HCT116 (cell line): ENCODE measurements at regions not wholly inside any gene's neighbourhood (a gene's known extent, or its start where the extent isn't known, plus 50 kb on each side); places are given as distances from the start of the nearest gene placed in this dataset.

ENCODE experiments used
- ATAC-seq: fragments of 200-7000 bp; cut with Tn5 transposase; 2 replicates; pipeline ENCODE4 v1.9.1; 2020; ENCODE audit warnings: mild to moderate bottlenecking, moderate library complexity
- BruUV-seq: library from RNA; stranded (reverse); fragments of 400-500 nt; replicated peaks from 2 replicates; lab custom pipeline; 2021; lab: Mats Ljungman, UMichigan
- CTCF ChIA-PET: fragments of 300-600 bp; sonication (Branson Sonifier 250); formaldehyde crosslinking; loops from one replicate; lab custom pipeline; 2021; ENCODE audit warnings: antibody characterized with exemption; lab: Charles Lee
- POLR2A ChIA-PET: fragments of 300-600, 350-600 bp; sonication (Branson Sonifier 250); formaldehyde crosslinking; loops from one replicate; lab custom pipeline; 2021; ENCODE audit warnings: antibody characterized with exemption; lab: Charles Lee
- RAD21 ChIA-PET, 2 experiments: fragments of 300-600 bp; sonication (Branson Sonifier 250); formaldehyde crosslinking; loops; one replicate each; lab custom pipeline; 2023; ENCODE audit warnings: low total read pairs in 2 of 2; ENCODE audit not compliant: uncharacterized antibody in 2 of 2, unreplicated experiment in 2 of 2, low non-redundant PET in 1 of 2; lab: Charles Lee
- DNase-seq: peaks from one replicate; pipeline ENCODE4 v3.0.0-alpha.2; 2010; ENCODE audit warnings: low read depth, low spot score
- H2AFZ ChIP-seq: fragments of 200-600 bp; shearing (Covaris generic), sonication (generic); 2 replicates; pipeline ENCODE4 v1.6.1; 2017; ENCODE audit warnings: low read depth, mixed run types, mixed read lengths, antibody characterized with exemption, low read length; ENCODE audit not compliant: poor library complexity, severe bottlenecking
- H3K27ac ChIP-seq: 2 replicates; pipeline ENCODE4 v1.5.1; 2012; ENCODE audit warnings: low read depth, low read length
- H3K27me3 ChIP-seq: fragments of 200-600 bp; sonication (generic); 2 replicates; pipeline ENCODE4 v1.6.1; 2016; ENCODE audit warnings: mixed run types, low read length, mixed read lengths; ENCODE audit not compliant: insufficient read depth
- H3K36me3 ChIP-seq, 2 experiments: fragments of 200-500 bp in 1 of 2; fragments of 200-600 bp in 1 of 2; sonication (Bioruptor generic) in 1 of 2; sonication (generic) in 1 of 2; 2 replicates each; pipeline versions ENCODE4 v1.5.1 to v1.6.1; 2014 to 2016; ENCODE audit warnings: low read length in 2 of 2, inconsistent platforms in 1 of 2, mixed read lengths in 1 of 2, mixed run types in 1 of 2; ENCODE audit not compliant: insufficient read depth in 2 of 2, control insufficient read depth in 1 of 2
- H3K4me1 ChIP-seq, 2 experiments: fragments of 200-600 bp in 1 of 2; sonication (generic) in 1 of 2; 2 replicates each; pipeline versions ENCODE4 v1.5.1 to v1.6.1; 2012 to 2017; ENCODE audit warnings: low read length in 2 of 2, inconsistent platforms in 1 of 2, mild to moderate bottlenecking in 1 of 2, mixed read lengths in 1 of 2, mixed run types in 1 of 2, moderate library complexity in 1 of 2; ENCODE audit not compliant: insufficient read depth in 2 of 2, control insufficient read depth in 1 of 2
- H3K4me2 ChIP-seq: fragments of 200-600 bp; sonication (generic); 2 replicates; pipeline ENCODE4 v1.6.1; 2017; ENCODE audit warnings: mixed run types, low read length, mixed read lengths
- H3K4me3 ChIP-seq, 2 experiments: fragments of 200-600 bp in 1 of 2; sonication (generic) in 1 of 2; replicated peaks in 1 of 2; 2 replicates each; pipeline ENCODE4 v1.5.1; 2011 to 2016; ENCODE audit warnings: low read length in 2 of 2, control low read depth in 1 of 2, low read depth in 1 of 2, mild to moderate bottlenecking in 1 of 2, mixed read lengths in 1 of 2, mixed run types in 1 of 2
- H3K79me2 ChIP-seq: fragments of 200-600 bp; sonication (generic); 2 replicates; pipeline ENCODE4 v1.6.1; 2017; ENCODE audit warnings: mild to moderate bottlenecking, mixed run types, low read length, moderate library complexity, mixed read lengths; ENCODE audit not compliant: insufficient read depth
- H3K9ac ChIP-seq: fragments of 200-600 bp; sonication (generic); 2 replicates; pipeline ENCODE4 v1.6.1; 2016; ENCODE audit warnings: low read length, mixed read lengths
- H3K9me2 ChIP-seq: fragments of 200-600 bp; sonication (generic), shearing (Covaris generic); 2 replicates; pipeline ENCODE4 v1.6.1; 2017; ENCODE audit warnings: mixed run types, mild to moderate bottlenecking, moderate library complexity; ENCODE audit not compliant: insufficient read depth
- H3K9me3 ChIP-seq, 2 experiments: fragments of 200-500 bp in 1 of 2; fragments of 200-600 bp in 1 of 2; sonication (Bioruptor generic) in 1 of 2; sonication (generic) in 1 of 2; 2 replicates each; pipeline ENCODE4 v1.6.1; 2014 to 2017; ENCODE audit warnings: low read length in 2 of 2, mixed read lengths in 2 of 2, inconsistent platforms in 1 of 2, low read depth in 1 of 2, mild to moderate bottlenecking in 1 of 2, mixed run types in 1 of 2, moderate library complexity in 1 of 2; ENCODE audit not compliant: control insufficient read depth in 1 of 2, insufficient read depth in 1 of 2
- H4K20me1 ChIP-seq: fragments of 200-600 bp; sonication (generic), shearing (Covaris generic); 2 replicates; pipeline ENCODE4 v1.6.1; 2017; ENCODE audit warnings: mixed run types, mild to moderate bottlenecking, moderate library complexity; ENCODE audit not compliant: insufficient read depth
- CTCF ChIP-seq, 3 experiments: fragments of 200-600 bp in 1 of 3; sonication (generic) in 1 of 3; IDR thresholded peaks in 2 of 3; conservative IDR thresholded peaks in 1 of 3; 2 replicates each; pipeline ENCODE4 v1.5.1; 2012 to 2017; ENCODE audit warnings: low read depth in 2 of 3, low read length in 2 of 3, antibody characterized with exemption in 1 of 3, borderline replicate concordance in 1 of 3, control low read depth in 1 of 3, mild to moderate bottlenecking in 1 of 3, mixed read lengths in 1 of 3, mixed run types in 1 of 3, moderate library complexity in 1 of 3; ENCODE audit not compliant: insufficient read depth in 1 of 3
- POLR2A ChIP-seq: IDR thresholded peaks from 2 replicates; pipeline ENCODE4 v1.7.0; 2011; ENCODE audit warnings: borderline replicate concordance; ENCODE audit not compliant: insufficient read depth, insufficient read length; ENCODE audit errors: extremely low read depth
- RAD21 ChIP-seq: IDR thresholded peaks from 2 replicates; pipeline ENCODE4 v1.6.1; 2012; ENCODE audit warnings: low read depth, mild to moderate bottlenecking
- SP1 ChIP-seq: IDR thresholded peaks from 2 replicates; pipeline ENCODE4 v1.6.1; 2012; ENCODE audit warnings: low read depth
- YY1 ChIP-seq: IDR thresholded peaks from 2 replicates; pipeline ENCODE4 v1.6.1; 2011; ENCODE audit warnings: low read length, low read depth, moderate library complexity, mild to moderate bottlenecking; ENCODE audit not compliant: insufficient replicate concordance; ENCODE audit errors: extremely low read depth
- ZNF274 ChIP-seq: fragments of 200-500 bp; sonication (Bioruptor generic); IDR thresholded peaks from 2 replicates; pipeline ENCODE4 v1.6.1; 2014; ENCODE audit warnings: mild to moderate bottlenecking, low read depth, low read length, inconsistent platforms
- intact Hi-C: fragments of 100-400 bp; cut with micrococcal nuclease; formaldehyde crosslinking; loops from 2 replicates; pipeline ENCODE4 v1.10.0; 2022
- TF ChIP-seq, protein P1 (sequence below): IDR thresholded peaks from 2 replicates; pipeline ENCODE4 v1.6.1; 2011; ENCODE audit warnings: mild to moderate bottlenecking, low read length, moderate library complexity; ENCODE audit not compliant: insufficient replicate concordance; ENCODE audit errors: extremely low read depth

- TF ChIP-seq, protein P1, sequence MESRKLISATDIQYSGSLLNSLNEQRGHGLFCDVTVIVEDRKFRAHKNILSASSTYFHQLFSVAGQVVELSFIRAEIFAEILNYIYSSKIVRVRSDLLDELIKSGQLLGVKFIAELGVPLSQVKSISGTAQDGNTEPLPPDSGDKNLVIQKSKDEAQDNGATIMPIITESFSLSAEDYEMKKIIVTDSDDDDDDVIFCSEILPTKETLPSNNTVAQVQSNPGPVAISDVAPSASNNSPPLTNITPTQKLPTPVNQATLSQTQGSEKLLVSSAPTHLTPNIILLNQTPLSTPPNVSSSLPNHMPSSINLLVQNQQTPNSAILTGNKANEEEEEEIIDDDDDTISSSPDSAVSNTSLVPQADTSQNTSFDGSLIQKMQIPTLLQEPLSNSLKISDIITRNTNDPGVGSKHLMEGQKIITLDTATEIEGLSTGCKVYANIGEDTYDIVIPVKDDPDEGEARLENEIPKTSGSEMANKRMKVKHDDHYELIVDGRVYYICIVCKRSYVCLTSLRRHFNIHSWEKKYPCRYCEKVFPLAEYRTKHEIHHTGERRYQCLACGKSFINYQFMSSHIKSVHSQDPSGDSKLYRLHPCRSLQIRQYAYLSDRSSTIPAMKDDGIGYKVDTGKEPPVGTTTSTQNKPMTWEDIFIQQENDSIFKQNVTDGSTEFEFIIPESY = no peak
- TF ChIP-seq, all 23 proteins: peak for 0
These were observed 1061.0 kb downstream of the NR2F1-AS1 start (continued) for GRCh38 chr5:92519811-92520632.

DNA sequence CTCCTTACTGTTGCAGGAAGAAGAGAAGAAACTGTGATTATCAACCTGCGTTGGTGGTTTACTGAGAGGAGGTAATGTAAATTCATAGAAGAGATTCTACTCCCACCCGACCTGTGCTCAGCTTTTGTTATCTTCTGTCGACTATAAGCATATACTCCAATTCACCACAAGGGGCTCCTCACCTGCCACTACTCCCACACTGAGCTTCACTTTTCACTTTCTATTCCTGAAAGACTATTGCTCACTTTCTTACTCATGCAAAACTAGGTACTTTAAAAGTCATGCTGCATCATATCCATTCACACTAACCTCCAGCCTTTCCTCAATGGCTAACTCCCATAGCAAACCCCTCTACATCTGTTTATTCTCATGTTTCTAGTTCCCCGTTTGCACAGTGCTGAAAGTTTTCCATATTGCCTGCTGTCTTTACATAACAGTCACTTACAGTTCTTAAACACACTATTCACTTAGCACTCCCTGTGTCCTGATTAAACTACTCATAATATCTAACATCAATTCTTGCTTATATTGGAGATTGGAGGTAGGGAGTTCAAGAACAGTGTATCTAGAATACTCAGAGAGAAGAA, 1062.6 kb downstream of the NR2F1-AS1 start:
- POLR2A ChIA-PET = no interaction called here
- no peaks in the 10 kb centered on the region for H3K36me3 ChIP-seq
- intact Hi-C loops = no loop called here
- no peaks in the 10 kb centered on the region for H3K79me2 ChIP-seq
- no peak overlapping the region for H3K4me2 ChIP-seq
- H3K4me3 ChIP-seq = no peak overlapping the region
- H2AFZ ChIP-seq = peak overlapping the region; percentile 98
- no peaks in the 10 kb centered on the region for H3K27me3 ChIP-seq
- H3K9ac ChIP-seq = no peak overlapping the region
- TF ChIP-seq RAD21 (peak; percentile 33; the same call in 1 of the 2 replicates), YY1 (no peak), CTCF (IDR thresholded peaks at IDR 0.05 in 2 of 3, conservative IDR thresholded peaks at IDR 0.05 in 1 of 3; ENCODE audit: borderline replicate concordance in 1 of 3, insufficient read depth in 1 of 3, low read depth in 2 of 3, low read length in 2 of 3) (peak in 2 of 3 experiments; percentile 58 to 68; a peak in 4 of 6 replicates), POLR2A (no peak), SP1 (no peak), ZNF274 (no peak)
- BruUV-seq = no TSS peak
- no peaks in the 10 kb centered on the region for H3K9me3 ChIP-seq
- no peaks in the 10 kb centered on the region for H3K4me1 ChIP-seq
- H3K9me2 ChIP-seq = no peaks in the 10 kb centered on the region
- no peaks in the 10 kb centered on the region for H4K20me1 ChIP-seq
- no peak overlapping the region for H3K27ac ChIP-seq
- CTCF ChIA-PET = interaction anchor here (1.0 to 1.4 kb wide), 7 partner anchors 10 to 44 kb away, joined by 3 to 6 read pairs (median 3); no protein-coding TSS in a partner anchor
- ATAC-seq (peak; percentile 91), DNase-seq (peak; percentile 16)
- RAD21 ChIA-PET = interaction anchor here in 1 of 2 experiments (0.6 kb wide), 1 partner anchor 43 kb away, joined by 3 read pairs; no protein-coding TSS in a partner anchor
